HEK293T (cell line): ENCODE measurements at regions not wholly inside any gene's neighbourhood (a gene's known extent, or its start where the extent isn't known, plus 50 kb on each side); places are given as distances from the start of the nearest gene placed in this dataset.

Experiments used
- CTCF ChIA-PET: fragments of 350-600 bp; formaldehyde crosslinking; extraction: SDS; loops from one replicate; lab custom pipeline; 2021; ENCODE audit warnings: antibody characterized with exemption, inconsistent platforms; lab: Yijun Ruan, JAX
- POLR2A ChIA-PET: fragments of 350-600 bp; formaldehyde crosslinking; extraction: SDS; loops from one replicate; lab custom pipeline; 2020; ENCODE audit warnings: antibody characterized with exemption, inconsistent platforms; lab: Yijun Ruan, JAX
- DNase-seq: peaks from one replicate; pipeline ENCODE4 v3.0.0; 2012; ENCODE audit warnings: mixed read lengths; ENCODE audit errors: extremely low spot score
- ARNT ChIP-seq: fragments of 450-650 bp; IDR thresholded peaks from 2 replicates; pipeline ENCODE4 v1.6.1; 2017; ENCODE audit warnings: mild to moderate bottlenecking
- BHLHE40 ChIP-seq: fragments of 450-650 bp; IDR thresholded peaks from 2 replicates; pipeline ENCODE4 v1.6.1; 2016; ENCODE audit warnings: mild to moderate bottlenecking, moderate library complexity, borderline replicate concordance
- CTBP1 ChIP-seq: fragments of 450-650 bp; IDR thresholded peaks from 2 replicates; pipeline ENCODE4 v1.6.1; 2016; ENCODE audit warnings: borderline replicate concordance
- ELF4 ChIP-seq: fragments of 450-650 bp; IDR thresholded peaks from 2 replicates; pipeline ENCODE4 v1.6.1; 2017; ENCODE audit warnings: antibody characterized with exemption
- FOXA1 ChIP-seq: fragments of 450-650 bp; IDR thresholded peaks from 2 replicates; pipeline ENCODE4 v1.6.1; 2016; ENCODE audit warnings: mild to moderate bottlenecking
- FOXK2 ChIP-seq: fragments of 450-650 bp; IDR thresholded peaks from 2 replicates; pipeline ENCODE4 v1.6.1; 2016; ENCODE audit warnings: mild to moderate bottlenecking
- FOXM1 ChIP-seq: fragments of 450-650 bp; IDR thresholded peaks from 2 replicates; pipeline ENCODE4 v1.6.1; 2017; ENCODE audit warnings: mild to moderate bottlenecking, borderline replicate concordance
- HDGF ChIP-seq: fragments of 450-650 bp; IDR thresholded peaks from 2 replicates; pipeline ENCODE4 v1.6.1; 2017; ENCODE audit warnings: antibody characterized with exemption, borderline replicate concordance
- L3MBTL2 ChIP-seq: fragments of 450-650 bp; conservative IDR thresholded peaks from 2 replicates; pipeline ENCODE4 v1.6.1; 2016; ENCODE audit warnings: mild to moderate bottlenecking
- LEF1 ChIP-seq: fragments of 450-650 bp; IDR thresholded peaks from 2 replicates; pipeline ENCODE4 v1.6.1; 2017; ENCODE audit warnings: mild to moderate bottlenecking, borderline replicate concordance
- NFRKB ChIP-seq: fragments of 450-650 bp; IDR thresholded peaks from 2 replicates; pipeline ENCODE4 v1.6.1; 2016; ENCODE audit warnings: mild to moderate bottlenecking, moderate library complexity
- PKNOX1 ChIP-seq: fragments of 450-650 bp; IDR thresholded peaks from 2 replicates; pipeline ENCODE4 v1.6.1; 2016
- SP1 ChIP-seq: fragments of 450-650 bp; IDR thresholded peaks from 2 replicates; pipeline ENCODE4 v1.6.1; 2017
- SUZ12 ChIP-seq: fragments of 450-650 bp; IDR thresholded peaks from 2 replicates; pipeline ENCODE4 v1.6.1; 2016; ENCODE audit warnings: mild to moderate bottlenecking
- TARDBP ChIP-seq: fragments of 450-650 bp; IDR thresholded peaks from 2 replicates; pipeline ENCODE4 v1.6.1; 2016
- ZNF384 ChIP-seq: fragments of 450-650 bp; IDR thresholded peaks from 2 replicates; pipeline ENCODE4 v1.6.1; 2016

- ChIA-PET CTCF (no interaction called here), POLR2A (no interaction called here)
- no peak for DNase-seq
- TF ChIP-seq NFRKB (no peak), ELF4 (no peak)
Measured at GRCh38 chr3:70757658-70758057, 445.2 kb upstream of the MDFIC2 start.

GRCh38 chr3:70755526-70755925 lies 443.1 kb upstream of the MDFIC2 start:
- POLR2A ChIA-PET: no interaction called here
- CTCF ChIA-PET: no interaction called here
- TF ChIP-seq ELF4: no peak
- TF ChIP-seq FOXA1: no peak
- TF ChIP-seq PKNOX1: no peak
- no peak for TF ChIP-seq FOXM1
- TF ChIP-seq SUZ12: no peak
- TF ChIP-seq FOXK2: no peak
- TF ChIP-seq HDGF: no peak
- no peak for TF ChIP-seq ARNT
- no peak for TF ChIP-seq TARDBP
- no peak for TF ChIP-seq L3MBTL2
- TF ChIP-seq BHLHE40: no peak
- TF ChIP-seq ZNF384: no peak
- TF ChIP-seq NFRKB: no peak
- TF ChIP-seq CTBP1: no peak
- no peak for TF ChIP-seq LEF1
- no peak for TF ChIP-seq SP1
- no peak for DNase-seq

- CTCF ChIA-PET: no interaction called here
- TF ChIP-seq ZNF384: no peak
- TF ChIP-seq ARNT: no peak
- no peak for TF ChIP-seq SUZ12
- no peak for TF ChIP-seq BHLHE40
- DNase-seq: no peak
- POLR2A ChIA-PET: no interaction called here
Measured at GRCh38 chr3:70754314-70754713, 441.9 kb upstream of the MDFIC2 start.

- TF ChIP-seq HDGF: no peak
- TF ChIP-seq FOXK2: no peak
- no peak for TF ChIP-seq SP1
- TF ChIP-seq CTBP1: no peak
- TF ChIP-seq FOXA1: no peak
- no peak for TF ChIP-seq ZNF384
- TF ChIP-seq TARDBP: no peak
- CTCF ChIA-PET: interaction anchor here (0.6 kb wide), 1 partner anchor 652 kb away, joined by 5 read pairs; no protein-coding TSS in a partner anchor
- POLR2A ChIA-PET: interaction anchor here (0.6 kb wide), 1 partner anchor 11 kb away, joined by 3 read pairs; no protein-coding TSS in a partner anchor
- DNase-seq: no peak
Measured at GRCh38 chr3:70753572-70753971, 441.1 kb upstream of the MDFIC2 start.

- no peak for DNase-seq
- POLR2A ChIA-PET: no interaction called here
- TF ChIP-seq ZNF384 (no peak), FOXK2 (no peak), L3MBTL2 (no peak), NFRKB (no peak), BHLHE40 (no peak), FOXA1 (no peak), ARNT (no peak), TARDBP (no peak), FOXM1 (no peak), CTBP1 (no peak), SUZ12 (no peak), SP1 (no peak), ELF4 (no peak), LEF1 (no peak)
- CTCF ChIA-PET: interaction anchor here (0.7 kb wide), 1 partner anchor 135 kb away, joined by 3 read pairs; no protein-coding TSS in a partner anchor
Measured at GRCh38 chr3:70752051-70752450, 439.6 kb upstream of the MDFIC2 start.

GRCh38 chr3:70749122-70749521 lies 436.7 kb upstream of the MDFIC2 start:
- ChIA-PET POLR2A (no interaction called here), CTCF (no interaction called here)
- no peak for TF ChIP-seq BHLHE40
- TF ChIP-seq FOXM1: no peak
- no peak for TF ChIP-seq ZNF384
- TF ChIP-seq TARDBP: no peak
- TF ChIP-seq FOXA1: no peak
- TF ChIP-seq PKNOX1: no peak
- TF ChIP-seq FOXK2: no peak
- no peak for TF ChIP-seq ELF4
- no peak for TF ChIP-seq ARNT
- DNase-seq: no peak

- DNase-seq: no peak
- TF ChIP-seq FOXA1: no peak
- no peak for TF ChIP-seq FOXK2
- TF ChIP-seq NFRKB: no peak
- POLR2A ChIA-PET: no interaction called here
- CTCF ChIA-PET: no interaction called here
Measured at GRCh38 chr3:70748593-70748992, 436.2 kb upstream of the MDFIC2 start.

GRCh38 chr3:70747847-70748246 lies 435.4 kb upstream of the MDFIC2 start:
- CTCF ChIA-PET: no interaction called here
- no peak for DNase-seq
- no peak for TF ChIP-seq LEF1
- no peak for TF ChIP-seq FOXM1
- no peak for TF ChIP-seq SUZ12
- TF ChIP-seq FOXK2: no peak
- no peak for TF ChIP-seq FOXA1
- POLR2A ChIA-PET: no interaction called here
